Cardiac muscle cell (in vitro differentiated cells and primary cell): ENCODE measurements at regions not wholly inside any gene's neighbourhood (a gene's known extent, or its start where the extent isn't known, plus 50 kb on each side); places are given as distances from the start of the nearest gene placed in this dataset.

ENCODE experiments used
- DNase-seq, 2 donors: peaks; one replicate each; pipeline versions ENCODE4 v3.0.0 to v3.0.0-alpha.2; 2010 to 2017; ENCODE audit warnings: low read depth in 1 of 2, low spot score in 1 of 2
- H3K27ac ChIP-seq: fragments of 200-600 bp; sonication (generic); 2 replicates; pipeline ENCODE4 v1.5.1; 2016
- H3K27me3 ChIP-seq: fragments of 200-600 bp; sonication (generic); 2 replicates; pipeline ENCODE4 v1.6.0; 2016; ENCODE audit warnings: control low read depth
- H3K36me3 ChIP-seq: fragments of 200-600 bp; sonication (generic); 2 replicates; pipeline ENCODE4 v1.5.1; 2016; ENCODE audit warnings: control low read depth
- H3K4me1 ChIP-seq: fragments of 200-600 bp; sonication (generic); 2 replicates; pipeline ENCODE4 v1.8.1; 2017; ENCODE audit warnings: low read depth, mild to moderate bottlenecking, mixed run types
- H3K4me3 ChIP-seq: fragments of 200-600 bp; sonication (generic); 2 replicates; pipeline ENCODE4 v1.5.1; 2016; ENCODE audit warnings: mild to moderate bottlenecking
- H3K9me3 ChIP-seq: fragments of 200-600 bp; sonication (generic); 2 replicates; pipeline ENCODE4 v1.5.1; 2017; ENCODE audit warnings: low read depth, mild to moderate bottlenecking, control low read depth
- CTCF ChIP-seq: IDR thresholded peaks from 2 replicates; pipeline ENCODE4 v1.5.1; 2012; ENCODE audit warnings: low read depth, mild to moderate bottlenecking, low read length

DNA sequence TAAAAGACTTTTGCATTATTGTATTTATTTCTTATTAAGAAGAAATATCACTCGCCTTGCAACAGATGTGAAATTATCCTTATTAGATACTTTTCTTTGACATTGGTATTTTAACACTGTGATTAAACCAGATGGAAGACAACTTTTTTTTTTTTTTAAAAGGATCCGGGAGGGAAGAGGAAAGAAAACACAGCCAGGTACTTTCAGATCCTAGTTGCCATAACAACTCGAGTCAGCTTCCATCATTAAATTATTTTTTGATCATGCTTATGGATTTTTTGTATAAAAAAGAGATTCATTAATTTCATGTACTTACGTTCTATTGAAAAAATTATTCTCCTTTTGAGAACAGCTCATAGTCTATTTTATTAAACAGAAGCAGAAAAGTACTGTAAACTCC is 515.7 kb downstream of the TBC1D4 start:
- H3K9me3 ChIP-seq: no peaks in the 10 kb centered on the region
- no peak for DNase-seq
- H3K4me3 ChIP-seq: no peak overlapping the region
- no peaks in the 10 kb centered on the region for H3K4me1 ChIP-seq
- no peaks in the 10 kb centered on the region for H3K36me3 ChIP-seq
- no peak overlapping the region for H3K27ac ChIP-seq
- H3K27me3 ChIP-seq: no peaks in the 10 kb centered on the region
- TF ChIP-seq CTCF: no peak

GRCh38 chr13:74945637-74946036 is 536.3 kb downstream of the TBC1D4 start:
- no peak overlapping the region for H3K4me3 ChIP-seq

GRCh38 chr13:74931698-74932433 is 550.1 kb downstream of the TBC1D4 start:
- DNase-seq: no peak
- H3K36me3 ChIP-seq: no peaks in the 10 kb centered on the region
- no peak overlapping the region for H3K4me3 ChIP-seq
- no peaks in the 10 kb centered on the region for H3K9me3 ChIP-seq
- H3K4me1 ChIP-seq: peaks cover 13% of the 10 kb centered on the region
- no peak overlapping the region for H3K27ac ChIP-seq
- TF ChIP-seq CTCF: no peak
- no peaks in the 10 kb centered on the region for H3K27me3 ChIP-seq

More at GRCh38 chr13:74945637-74946036, 536.3 kb downstream of the TBC1D4 start:
- H3K27ac ChIP-seq: no peak overlapping the region
- H3K36me3 ChIP-seq: no peaks in the 10 kb centered on the region
- H3K27me3 ChIP-seq: no peaks in the 10 kb centered on the region
- H3K4me1 ChIP-seq: no peaks in the 10 kb centered on the region
- TF ChIP-seq CTCF: no peak
- H3K9me3 ChIP-seq: no peaks in the 10 kb centered on the region
- DNase-seq: no peak

GRCh38 chr13:74930402-74931165 is 551.4 kb downstream of the TBC1D4 start:
- H3K9me3 ChIP-seq: no peaks in the 10 kb centered on the region
- H3K36me3 ChIP-seq: no peaks in the 10 kb centered on the region
- DNase-seq: no peak
- H3K4me1 ChIP-seq: peaks cover 13% of the 10 kb centered on the region
- TF ChIP-seq CTCF: no peak
- no peaks in the 10 kb centered on the region for H3K27me3 ChIP-seq
- no peak overlapping the region for H3K4me3 ChIP-seq
- no peak overlapping the region for H3K27ac ChIP-seq

GRCh38 chr13:74929436-74929835 is 552.5 kb downstream of the TBC1D4 start:
- H3K27ac ChIP-seq: no peak overlapping the region
- peaks cover 13% of the 10 kb centered on the region for H3K4me1 ChIP-seq
- H3K4me3 ChIP-seq: no peak overlapping the region
- no peaks in the 10 kb centered on the region for H3K9me3 ChIP-seq
- TF ChIP-seq CTCF: no peak
- DNase-seq: no peak
- H3K36me3 ChIP-seq: no peaks in the 10 kb centered on the region
- no peaks in the 10 kb centered on the region for H3K27me3 ChIP-seq
